Activated CD4-positive, alpha-beta T cell treated with anti-CD3 and anti-CD28 coated beads, Interleukin-2, amount 50 U/mL, for 48 hours (primary cell): ENCODE measurements at regions not wholly inside any gene's neighbourhood (a gene's known extent, or its start where the extent isn't known, plus 50 kb on each side); places are given as distances from the start of the nearest gene placed in this dataset.
"Not testable (repeated sequence)": the region's sequence is repeated elsewhere in the genome, so short reads cannot be mapped to it uniquely, and the experiment has no call there.

Experiments used
- DNase-seq, 2 experiments: peaks; one replicate each; pipeline ENCODE4 v3.0.0-alpha.2; 2020

GRCh38 chr12:97005174-97005573, 98.1 kb downstream of the NEDD1 start:
- DNase-seq, result no peak

GRCh38 chr12:97005646-97006045, 98.6 kb downstream of the NEDD1 start:
- no peak for DNase-seq

GRCh38 chr12:97006585-97006984, 99.5 kb downstream of the NEDD1 start:
- no peak for DNase-seq

GRCh38 chr12:97016163-97016562, 109.1 kb downstream of the NEDD1 start:
- DNase-seq, result no peak

GRCh38 chr12:97017213-97017612, 110.2 kb downstream of the NEDD1 start:
- DNase-seq, result no peak

- DNase-seq, result no peak
Measured at GRCh38 chr12:97022536-97023230, 115.6 kb downstream of the NEDD1 start.

- no peak for DNase-seq
Measured at GRCh38 chr12:97024393-97024792, 117.3 kb downstream of the NEDD1 start.

GRCh38 chr12:97026901-97027300, 119.8 kb downstream of the NEDD1 start:
- no peak for DNase-seq

GRCh38 chr12:97027482-97027881, 120.4 kb downstream of the NEDD1 start:
- DNase-seq, result no peak

GRCh38 chr12:97038131-97038530, 131.1 kb downstream of the NEDD1 start:
- no peak for DNase-seq

- no peak for DNase-seq
Measured at GRCh38 chr12:97038834-97039233, 131.8 kb downstream of the NEDD1 start.

GRCh38 chr12:97046901-97047300, 139.8 kb downstream of the NEDD1 start:
- DNase-seq, result no peak

GRCh38 chr12:97047361-97047760, 140.3 kb downstream of the NEDD1 start:
- no peak for DNase-seq

- no peak for DNase-seq
Measured at GRCh38 chr12:97048421-97049035, 141.5 kb downstream of the NEDD1 start.

GRCh38 chr12:97050509-97050908, 143.5 kb downstream of the NEDD1 start:
- DNase-seq, result no peak

GRCh38 chr12:97051341-97051740, 144.3 kb downstream of the NEDD1 start:
- DNase-seq, result no peak

- no peak for DNase-seq
Measured at GRCh38 chr12:97061171-97061570, 154.1 kb downstream of the NEDD1 start.

GRCh38 chr12:97063292-97063935, 156.4 kb downstream of the NEDD1 start:
- DNase-seq, result no peak

GRCh38 chr12:97075161-97075933, 168.3 kb downstream of the NEDD1 start:
- DNase-seq, result no peak

- DNase-seq, result no peak
Measured at GRCh38 chr12:97075934-97076630, 169.0 kb downstream of the NEDD1 start.

GRCh38 chr12:97076912-97077311, 169.9 kb downstream of the NEDD1 start:
- DNase-seq, result not testable (repeated sequence)

- no peak for DNase-seq
Measured at GRCh38 chr12:97082029-97082428, 175.0 kb downstream of the NEDD1 start.

- no peak for DNase-seq
Measured at GRCh38 chr12:97093187-97093683, 186.2 kb downstream of the NEDD1 start.
